ENCODE measurements at regions not wholly inside any gene's neighbourhood (a gene's known extent, or its start where the extent isn't known, plus 50 kb on each side); places are given as distances from the start of the nearest gene placed in this dataset.

- H3K4me3 Mint-ChIP-seq (ENCODE audit: unreplicated experiment): no peak overlapping the region
- no peaks in the 10 kb centered on the region for H3K27me3 Mint-ChIP-seq (ENCODE audit: unreplicated experiment)
- peaks cover 3% of the 10 kb centered on the region for H3K4me1 Mint-ChIP-seq (ENCODE audit: unreplicated experiment)
- DNase-seq (ENCODE audit: low spot score): no peak
- no peaks in the 10 kb centered on the region for H3K9me3 Mint-ChIP-seq (ENCODE audit: unreplicated experiment)
- TF ChIP-seq, protein P1, sequence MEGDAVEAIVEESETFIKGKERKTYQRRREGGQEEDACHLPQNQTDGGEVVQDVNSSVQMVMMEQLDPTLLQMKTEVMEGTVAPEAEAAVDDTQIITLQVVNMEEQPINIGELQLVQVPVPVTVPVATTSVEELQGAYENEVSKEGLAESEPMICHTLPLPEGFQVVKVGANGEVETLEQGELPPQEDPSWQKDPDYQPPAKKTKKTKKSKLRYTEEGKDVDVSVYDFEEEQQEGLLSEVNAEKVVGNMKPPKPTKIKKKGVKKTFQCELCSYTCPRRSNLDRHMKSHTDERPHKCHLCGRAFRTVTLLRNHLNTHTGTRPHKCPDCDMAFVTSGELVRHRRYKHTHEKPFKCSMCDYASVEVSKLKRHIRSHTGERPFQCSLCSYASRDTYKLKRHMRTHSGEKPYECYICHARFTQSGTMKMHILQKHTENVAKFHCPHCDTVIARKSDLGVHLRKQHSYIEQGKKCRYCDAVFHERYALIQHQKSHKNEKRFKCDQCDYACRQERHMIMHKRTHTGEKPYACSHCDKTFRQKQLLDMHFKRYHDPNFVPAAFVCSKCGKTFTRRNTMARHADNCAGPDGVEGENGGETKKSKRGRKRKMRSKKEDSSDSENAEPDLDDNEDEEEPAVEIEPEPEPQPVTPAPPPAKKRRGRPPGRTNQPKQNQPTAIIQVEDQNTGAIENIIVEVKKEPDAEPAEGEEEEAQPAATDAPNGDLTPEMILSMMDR (IDR thresholded peaks at IDR 0.05; ENCODE audit: unreplicated experiment): no peak
- H3K27ac Mint-ChIP-seq (ENCODE audit: unreplicated experiment): peak overlapping the region; percentile 20
- H3K36me3 Mint-ChIP-seq (ENCODE audit: low read depth, unreplicated experiment): no peaks in the 10 kb centered on the region
These were observed 445.8 kb upstream of the NAALADL2 start for GRCh38 chr3:174413062-174413912.

GRCh38 chr3:174414902-174415301, 444.2 kb upstream of the NAALADL2 start:
- Mint-ChIP-seq H3K36me3 (ENCODE audit: low read depth, unreplicated experiment) (no peaks in the 10 kb centered on the region), H3K4me3 (ENCODE audit: unreplicated experiment) (no peak overlapping the region), H3K27me3 (ENCODE audit: unreplicated experiment) (no peaks in the 10 kb centered on the region), H3K9me3 (ENCODE audit: unreplicated experiment) (no peaks in the 10 kb centered on the region), H3K27ac (ENCODE audit: unreplicated experiment) (no peak overlapping the region), H3K4me1 (ENCODE audit: unreplicated experiment) (peaks cover 3% of the 10 kb centered on the region)
- DNase-seq (ENCODE audit: low spot score): no peak
- TF ChIP-seq, protein P1 (IDR thresholded peaks at IDR 0.05; ENCODE audit: unreplicated experiment): no peak

- Mint-ChIP-seq H3K9me3 (ENCODE audit: unreplicated experiment) (no peaks in the 10 kb centered on the region), H3K36me3 (ENCODE audit: low read depth, unreplicated experiment) (no peaks in the 10 kb centered on the region), H3K4me1 (ENCODE audit: unreplicated experiment) (peaks cover 3% of the 10 kb centered on the region), H3K4me3 (ENCODE audit: unreplicated experiment) (no peak overlapping the region), H3K27me3 (ENCODE audit: unreplicated experiment) (no peaks in the 10 kb centered on the region), H3K27ac (ENCODE audit: unreplicated experiment) (no peak overlapping the region)
- TF ChIP-seq, protein P1 (IDR thresholded peaks at IDR 0.05; ENCODE audit: unreplicated experiment): no peak
- no peak for DNase-seq (ENCODE audit: low spot score)
These were observed 441.6 kb upstream of the NAALADL2 start for GRCh38 chr3:174417573-174417972.

- Mint-ChIP-seq H3K9me3 (ENCODE audit: unreplicated experiment) (no peaks in the 10 kb centered on the region), H3K27me3 (ENCODE audit: unreplicated experiment) (no peaks in the 10 kb centered on the region), H3K27ac (ENCODE audit: unreplicated experiment) (no peak overlapping the region), H3K36me3 (ENCODE audit: low read depth, unreplicated experiment) (no peaks in the 10 kb centered on the region), H3K4me3 (ENCODE audit: unreplicated experiment) (no peak overlapping the region), H3K4me1 (ENCODE audit: unreplicated experiment) (no peaks in the 10 kb centered on the region)
- TF ChIP-seq, protein P1 (IDR thresholded peaks at IDR 0.05; ENCODE audit: unreplicated experiment): no peak
- no peak for DNase-seq (ENCODE audit: low spot score)
These were observed 439.9 kb upstream of the NAALADL2 start for GRCh38 chr3:174419216-174419615.

DNA sequence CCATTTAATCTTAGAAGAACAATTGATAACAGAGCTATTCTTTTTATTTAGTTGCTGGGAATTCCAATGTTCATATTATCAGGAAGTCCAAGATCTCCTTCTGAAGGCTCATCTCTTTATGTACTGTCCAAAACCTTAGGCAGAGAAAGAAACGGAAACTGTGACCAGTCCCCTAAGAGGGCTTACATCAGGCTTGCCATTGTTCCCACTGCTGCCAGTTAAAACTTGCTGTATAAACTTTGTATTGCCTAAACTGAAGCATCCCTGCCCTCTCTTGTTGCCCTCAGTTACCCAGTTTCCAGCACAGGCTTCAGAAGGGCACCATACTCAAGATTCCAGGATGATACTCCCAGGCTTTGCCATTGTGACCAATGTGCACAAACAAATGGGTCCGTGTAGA, 435.2 kb upstream of the NAALADL2 start:
- H3K27ac Mint-ChIP-seq (ENCODE audit: unreplicated experiment): no peak overlapping the region
- no peaks in the 10 kb centered on the region for H3K9me3 Mint-ChIP-seq (ENCODE audit: unreplicated experiment)
- DNase-seq (ENCODE audit: low spot score): no peak
- no peaks in the 10 kb centered on the region for H3K27me3 Mint-ChIP-seq (ENCODE audit: unreplicated experiment)
- H3K4me1 Mint-ChIP-seq (ENCODE audit: unreplicated experiment): no peaks in the 10 kb centered on the region
- TF ChIP-seq, protein P1 (IDR thresholded peaks at IDR 0.05; ENCODE audit: unreplicated experiment): no peak
- no peak overlapping the region for H3K4me3 Mint-ChIP-seq (ENCODE audit: unreplicated experiment)
- H3K36me3 Mint-ChIP-seq (ENCODE audit: low read depth, unreplicated experiment): no peaks in the 10 kb centered on the region

Measured in endothelial cell (in vitro differentiated cells).